Astrocyte (in vitro differentiated cells and primary cell): ENCODE measurements at regions not wholly inside any gene's neighbourhood (a gene's known extent, or its start where the extent isn't known, plus 50 kb on each side); places are given as distances from the start of the nearest gene placed in this dataset.

ENCODE experiments used
- DNase-seq: peaks from one replicate; pipeline ENCODE4 v3.0.0-alpha.2; 2010; ENCODE audit warnings: low read depth
- FAIRE-seq: peaks from 2 replicates; lab custom pipeline; 2011; peaks lifted over from hg19 to GRCh38; lab: Jason Lieb, UNC
- H2AFZ ChIP-seq: 2 replicates; pipeline ENCODE4 v1.6.0; 2012; ENCODE audit warnings: low read depth, low read length, inconsistent platforms
- H3K27ac ChIP-seq: 2 replicates; pipeline ENCODE4 v1.5.1; 2011; ENCODE audit warnings: low read depth, low read length, inconsistent platforms
- H3K27me3 ChIP-seq: 2 replicates; pipeline ENCODE4 v1.6.0; 2011; ENCODE audit warnings: low read length, inconsistent platforms; ENCODE audit not compliant: insufficient read depth
- H3K36me3 ChIP-seq: 2 replicates; pipeline ENCODE4 v1.5.1; 2011; ENCODE audit warnings: low read length, inconsistent platforms; ENCODE audit not compliant: insufficient read depth
- H3K4me1 ChIP-seq: 2 replicates; pipeline ENCODE4 v1.5.1; 2011; ENCODE audit warnings: low read length, inconsistent platforms; ENCODE audit not compliant: insufficient read depth
- H3K4me2 ChIP-seq: 2 replicates; pipeline ENCODE4 v1.6.0; 2012; ENCODE audit warnings: low read length, inconsistent platforms
- H3K4me3 ChIP-seq: 2 replicates; pipeline ENCODE4 v1.5.1; 2011; ENCODE audit warnings: low read depth, mild to moderate bottlenecking, low read length, inconsistent platforms; ENCODE audit not compliant: insufficient read depth
- H3K79me2 ChIP-seq: 2 replicates; pipeline ENCODE4 v1.6.0; 2012; ENCODE audit warnings: mild to moderate bottlenecking, low read length, inconsistent platforms; ENCODE audit not compliant: insufficient read depth
- H3K9ac ChIP-seq: 2 replicates; pipeline ENCODE4 v1.6.0; 2012; ENCODE audit warnings: mild to moderate bottlenecking, low read length, inconsistent platforms
- H3K9me3 ChIP-seq: 2 replicates; pipeline ENCODE4 v1.5.1; 2012; ENCODE audit warnings: low read depth, mild to moderate bottlenecking, low read length, inconsistent platforms; ENCODE audit not compliant: insufficient read depth
- H4K20me1 ChIP-seq: 2 replicates; pipeline ENCODE4 v1.6.0; 2012; ENCODE audit warnings: low read length, inconsistent platforms; ENCODE audit not compliant: insufficient read depth
- H3K27ac Mint-ChIP-seq: one replicate; pipeline ENCODE4 v1.8.0; 2021; ENCODE audit warnings: mild to moderate bottlenecking, mixed read lengths; ENCODE audit not compliant: unreplicated experiment
- H3K27me3 Mint-ChIP-seq: one replicate; pipeline ENCODE4 v1.8.0; 2021; ENCODE audit warnings: low read depth, mixed read lengths; ENCODE audit not compliant: unreplicated experiment
- H3K36me3 Mint-ChIP-seq: one replicate; pipeline ENCODE4 v1.8.0; 2021; ENCODE audit warnings: low read depth, mixed read lengths; ENCODE audit not compliant: unreplicated experiment
- H3K4me1 Mint-ChIP-seq: one replicate; pipeline ENCODE4 v1.8.0; 2021; ENCODE audit warnings: low read depth, mixed read lengths; ENCODE audit not compliant: unreplicated experiment
- H3K4me3 Mint-ChIP-seq: one replicate; pipeline ENCODE4 v1.8.0; 2021; ENCODE audit warnings: mild to moderate bottlenecking, moderate library complexity, mixed read lengths; ENCODE audit not compliant: unreplicated experiment
- H3K9me3 Mint-ChIP-seq: one replicate; pipeline ENCODE4 v1.8.0; 2021; ENCODE audit warnings: mild to moderate bottlenecking, mixed read lengths; ENCODE audit not compliant: unreplicated experiment
- EZH2 ChIP-seq: IDR thresholded peaks from 2 replicates; pipeline ENCODE4 v1.6.1; 2012; ENCODE audit warnings: mild to moderate bottlenecking, low read length, inconsistent platforms; ENCODE audit not compliant: insufficient read depth
- TF ChIP-seq, protein P1 (sequence below): IDR thresholded peaks from 2 replicates; pipeline ENCODE4 v1.5.1; 2011; ENCODE audit warnings: low read depth, mild to moderate bottlenecking, inconsistent platforms, low read length, moderate library complexity; ENCODE audit not compliant: insufficient read depth

GRCh38 chr5:174424219-174425053 is 299.9 kb upstream of the MSX2 start:
- peaks cover 3% of the 10 kb centered on the region for H3K4me1 Mint-ChIP-seq
- no peak overlapping the region for H3K4me3 ChIP-seq

GRCh38 chr5:174425271-174425963 is 299.0 kb upstream of the MSX2 start:
- H3K9me3 Mint-ChIP-seq: no peaks in the 10 kb centered on the region
- H3K27ac ChIP-seq: no peak overlapping the region
- no peaks in the 10 kb centered on the region for H3K79me2 ChIP-seq
- H3K27ac Mint-ChIP-seq: no peak overlapping the region
- no peak overlapping the region for H3K4me3 Mint-ChIP-seq
- FAIRE-seq (no peak), DNase-seq (no peak)
- no peak overlapping the region for H3K4me3 ChIP-seq
- H3K36me3 Mint-ChIP-seq: no peaks in the 10 kb centered on the region
- H3K27me3 Mint-ChIP-seq: peaks cover 12% of the 10 kb centered on the region
- no peaks in the 10 kb centered on the region for H3K4me1 Mint-ChIP-seq
- H4K20me1 ChIP-seq: no peaks in the 10 kb centered on the region
- H3K36me3 ChIP-seq: no peaks in the 10 kb centered on the region
- no peak overlapping the region for H3K4me2 ChIP-seq
- H3K9me3 ChIP-seq: no peaks in the 10 kb centered on the region
- no peaks in the 10 kb centered on the region for H3K27me3 ChIP-seq
- H3K4me1 ChIP-seq: no peaks in the 10 kb centered on the region
- no peak overlapping the region for H2AFZ ChIP-seq
- TF ChIP-seq, protein P1, sequence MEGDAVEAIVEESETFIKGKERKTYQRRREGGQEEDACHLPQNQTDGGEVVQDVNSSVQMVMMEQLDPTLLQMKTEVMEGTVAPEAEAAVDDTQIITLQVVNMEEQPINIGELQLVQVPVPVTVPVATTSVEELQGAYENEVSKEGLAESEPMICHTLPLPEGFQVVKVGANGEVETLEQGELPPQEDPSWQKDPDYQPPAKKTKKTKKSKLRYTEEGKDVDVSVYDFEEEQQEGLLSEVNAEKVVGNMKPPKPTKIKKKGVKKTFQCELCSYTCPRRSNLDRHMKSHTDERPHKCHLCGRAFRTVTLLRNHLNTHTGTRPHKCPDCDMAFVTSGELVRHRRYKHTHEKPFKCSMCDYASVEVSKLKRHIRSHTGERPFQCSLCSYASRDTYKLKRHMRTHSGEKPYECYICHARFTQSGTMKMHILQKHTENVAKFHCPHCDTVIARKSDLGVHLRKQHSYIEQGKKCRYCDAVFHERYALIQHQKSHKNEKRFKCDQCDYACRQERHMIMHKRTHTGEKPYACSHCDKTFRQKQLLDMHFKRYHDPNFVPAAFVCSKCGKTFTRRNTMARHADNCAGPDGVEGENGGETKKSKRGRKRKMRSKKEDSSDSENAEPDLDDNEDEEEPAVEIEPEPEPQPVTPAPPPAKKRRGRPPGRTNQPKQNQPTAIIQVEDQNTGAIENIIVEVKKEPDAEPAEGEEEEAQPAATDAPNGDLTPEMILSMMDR: no peak
- no peak for TF ChIP-seq EZH2
- H3K9ac ChIP-seq: no peak overlapping the region

More at GRCh38 chr5:174424219-174425053, 299.9 kb upstream of the MSX2 start:
- DNase-seq (no peak), FAIRE-seq (no peak)
- TF ChIP-seq, protein P1: no peak
- TF ChIP-seq EZH2: no peak
- H3K9me3 ChIP-seq: no peaks in the 10 kb centered on the region
- H3K27me3 Mint-ChIP-seq: peaks cover 15% of the 10 kb centered on the region
- no peaks in the 10 kb centered on the region for H3K79me2 ChIP-seq
- H3K4me1 ChIP-seq: no peaks in the 10 kb centered on the region
- H3K9ac ChIP-seq: no peak overlapping the region
- H3K27ac ChIP-seq: no peak overlapping the region
- H3K4me2 ChIP-seq: no peak overlapping the region
- H2AFZ ChIP-seq: no peak overlapping the region
- H3K27me3 ChIP-seq: no peaks in the 10 kb centered on the region
- H4K20me1 ChIP-seq: no peaks in the 10 kb centered on the region
- no peaks in the 10 kb centered on the region for H3K9me3 Mint-ChIP-seq
- H3K4me3 Mint-ChIP-seq: no peak overlapping the region
- no peaks in the 10 kb centered on the region for H3K36me3 Mint-ChIP-seq
- H3K27ac Mint-ChIP-seq: no peak overlapping the region
- H3K36me3 ChIP-seq: no peaks in the 10 kb centered on the region
